HL-60 (cell line): ENCODE measurements at regions not wholly inside any gene's neighbourhood (a gene's known extent, or its start where the extent isn't known, plus 50 kb on each side); places are given as distances from the start of the nearest gene placed in this dataset.

Experiments
- DNase-seq, 2 experiments: peaks; one replicate each; pipeline ENCODE4 v3.0.0-alpha.2; 2010 to 2020; ENCODE audit warnings: low read depth in 1 of 2, low spot score in 1 of 2
- H3K27ac ChIP-seq: fragments of 250-450 bp; sonication (Bioruptor Pico); replicated peaks from 2 replicates; pipeline ENCODE4 v1.5.1; 2020; ENCODE audit warnings: mild to moderate bottlenecking, moderate library complexity
- H3K27me3 ChIP-seq: fragments of 250-450 bp; sonication (Bioruptor Pico); 2 replicates; pipeline ENCODE4 v1.5.1; 2021; ENCODE audit warnings: mild to moderate bottlenecking, moderate library complexity; ENCODE audit not compliant: insufficient read depth, poor library complexity, severe bottlenecking
- H3K4me3 ChIP-seq: replicated peaks from 2 replicates; pipeline ENCODE4 v1.5.1; 2011; ENCODE audit warnings: mild to moderate bottlenecking, control low read depth, low read length; ENCODE audit not compliant: insufficient read depth
- GABPA ChIP-seq: IDR thresholded peaks from 2 replicates; pipeline ENCODE4 v1.6.1; 2012; ENCODE audit warnings: low read depth
- POLR2AphosphoS5 ChIP-seq: IDR thresholded peaks from 2 replicates; pipeline ENCODE4 v1.6.1; 2012; ENCODE audit warnings: low read depth
- REST ChIP-seq: IDR thresholded peaks from 2 replicates; pipeline ENCODE4 v1.6.1; 2012; ENCODE audit warnings: low read depth; ENCODE audit not compliant: insufficient replicate concordance
- SPI1 ChIP-seq: IDR thresholded peaks from 2 replicates; pipeline ENCODE4 v1.6.1; 2012; ENCODE audit warnings: low read depth, mild to moderate bottlenecking, borderline replicate concordance
- TF ChIP-seq, protein P1 (sequence below): IDR thresholded peaks from one replicate; pipeline ENCODE4 v1.5.1; 2011; ENCODE audit warnings: low read length, control low read depth, inconsistent platforms; ENCODE audit not compliant: insufficient read depth

- DNase-seq = no peak
- Histone ChIP-seq H3K27ac (no peak overlapping the region), H3K27me3 (peaks cover 2% of the 10 kb centered on the region), H3K4me3 (no peak overlapping the region)
- TF ChIP-seq, protein P1, sequence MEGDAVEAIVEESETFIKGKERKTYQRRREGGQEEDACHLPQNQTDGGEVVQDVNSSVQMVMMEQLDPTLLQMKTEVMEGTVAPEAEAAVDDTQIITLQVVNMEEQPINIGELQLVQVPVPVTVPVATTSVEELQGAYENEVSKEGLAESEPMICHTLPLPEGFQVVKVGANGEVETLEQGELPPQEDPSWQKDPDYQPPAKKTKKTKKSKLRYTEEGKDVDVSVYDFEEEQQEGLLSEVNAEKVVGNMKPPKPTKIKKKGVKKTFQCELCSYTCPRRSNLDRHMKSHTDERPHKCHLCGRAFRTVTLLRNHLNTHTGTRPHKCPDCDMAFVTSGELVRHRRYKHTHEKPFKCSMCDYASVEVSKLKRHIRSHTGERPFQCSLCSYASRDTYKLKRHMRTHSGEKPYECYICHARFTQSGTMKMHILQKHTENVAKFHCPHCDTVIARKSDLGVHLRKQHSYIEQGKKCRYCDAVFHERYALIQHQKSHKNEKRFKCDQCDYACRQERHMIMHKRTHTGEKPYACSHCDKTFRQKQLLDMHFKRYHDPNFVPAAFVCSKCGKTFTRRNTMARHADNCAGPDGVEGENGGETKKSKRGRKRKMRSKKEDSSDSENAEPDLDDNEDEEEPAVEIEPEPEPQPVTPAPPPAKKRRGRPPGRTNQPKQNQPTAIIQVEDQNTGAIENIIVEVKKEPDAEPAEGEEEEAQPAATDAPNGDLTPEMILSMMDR = no peak
- no peak for TF ChIP-seq SPI1
- no peak for TF ChIP-seq REST
- no peak for TF ChIP-seq GABPA
- TF ChIP-seq POLR2AphosphoS5 = no peak
Observed at GRCh38 chr11:92819830-92820229, 149.6 kb upstream of the MTNR1B start.

GRCh38 chr11:92820860-92821259 lies 148.6 kb upstream of the MTNR1B start:
- TF ChIP-seq, protein P1 = no peak
- no peak for TF ChIP-seq GABPA
- TF ChIP-seq SPI1 = no peak
- TF ChIP-seq POLR2AphosphoS5 = no peak
- TF ChIP-seq REST = no peak
- DNase-seq = no peak
- peaks cover 2% of the 10 kb centered on the region for H3K27me3 ChIP-seq
- no peak overlapping the region for H3K27ac ChIP-seq
- H3K4me3 ChIP-seq = no peak overlapping the region

GRCh38 chr11:92822410-92822809 lies 147.0 kb upstream of the MTNR1B start:
- Histone ChIP-seq H3K27ac (no peak overlapping the region), H3K4me3 (no peak overlapping the region), H3K27me3 (peaks cover 2% of the 10 kb centered on the region)
- TF ChIP-seq, protein P1 = no peak
- TF ChIP-seq SPI1 (no peak), REST (no peak), GABPA (no peak), POLR2AphosphoS5 (no peak)
- DNase-seq = no peak
